GM19351 (cell line): ENCODE measurements at regions not wholly inside any gene's neighbourhood (a gene's known extent, or its start where the extent isn't known, plus 50 kb on each side); places are given as distances from the start of the nearest gene placed in this dataset.

Experiments used
- ATAC-seq: cut with Tn5 transposase; IDR thresholded peaks from one replicate; pipeline ENCODE4 v1.9.1; 2021; ENCODE audit warnings: mild to moderate bottlenecking, moderate library complexity; ENCODE audit not compliant: unreplicated experiment

DNA sequence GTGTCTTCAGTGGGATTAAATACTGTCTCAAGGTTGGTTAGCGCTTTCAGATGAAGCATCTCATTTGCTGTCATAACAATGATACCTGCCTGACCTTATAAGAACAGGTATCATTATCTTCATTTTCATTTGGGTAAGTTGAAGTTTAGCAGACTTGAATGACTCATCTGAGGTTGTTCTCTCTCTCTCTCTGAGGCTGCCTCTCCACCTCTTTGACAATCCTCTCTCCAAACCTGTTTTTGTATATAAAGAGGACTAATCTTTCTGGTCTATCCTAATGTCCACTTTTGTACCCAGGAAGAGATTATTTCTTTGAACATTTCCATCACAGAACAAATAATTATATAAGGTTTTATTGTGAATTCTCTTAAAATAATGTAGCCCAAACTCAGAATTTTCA, 291.4 kb downstream of the KLF6 start:
- ATAC-seq = no peak

DNA sequence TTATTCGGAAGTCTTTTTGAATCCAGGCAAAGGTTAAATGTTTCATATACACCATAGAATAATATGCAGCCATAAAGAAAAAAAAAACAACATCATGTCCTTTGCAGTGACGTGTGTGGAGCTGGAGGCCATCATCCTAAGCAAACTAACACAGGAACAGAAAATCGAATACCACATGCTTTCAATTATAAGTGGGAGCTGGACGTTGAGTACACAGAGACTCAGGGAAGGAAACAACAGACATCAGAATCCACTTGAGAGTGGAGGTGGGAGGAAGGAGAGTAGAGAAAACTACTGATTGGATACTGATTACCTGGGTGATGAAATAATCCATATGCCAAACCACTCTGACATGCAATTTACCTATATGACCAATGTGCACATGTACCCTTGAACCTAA, 293.4 kb downstream of the KLF6 start:
- no peak for ATAC-seq

DNA sequence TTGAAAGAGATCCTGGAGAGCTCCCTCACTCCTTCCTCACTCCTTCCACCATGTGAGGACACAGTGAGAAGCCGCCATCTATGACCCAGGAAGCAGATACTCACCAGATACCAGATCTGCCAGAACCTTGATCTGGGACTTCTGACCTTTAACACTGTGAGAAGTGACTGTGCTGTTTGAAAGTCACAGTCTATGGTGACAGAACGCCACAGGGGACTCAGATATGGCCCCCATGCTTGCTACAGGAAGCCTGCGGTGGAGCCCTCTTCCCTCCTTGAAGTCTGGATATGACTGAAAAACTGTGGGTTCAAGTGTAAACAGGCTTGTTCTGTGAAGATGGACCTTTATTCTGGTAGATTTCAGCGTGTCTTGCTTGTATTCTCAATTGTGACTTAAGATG, 297.8 kb downstream of the KLF6 start:
- ATAC-seq = no peak

DNA sequence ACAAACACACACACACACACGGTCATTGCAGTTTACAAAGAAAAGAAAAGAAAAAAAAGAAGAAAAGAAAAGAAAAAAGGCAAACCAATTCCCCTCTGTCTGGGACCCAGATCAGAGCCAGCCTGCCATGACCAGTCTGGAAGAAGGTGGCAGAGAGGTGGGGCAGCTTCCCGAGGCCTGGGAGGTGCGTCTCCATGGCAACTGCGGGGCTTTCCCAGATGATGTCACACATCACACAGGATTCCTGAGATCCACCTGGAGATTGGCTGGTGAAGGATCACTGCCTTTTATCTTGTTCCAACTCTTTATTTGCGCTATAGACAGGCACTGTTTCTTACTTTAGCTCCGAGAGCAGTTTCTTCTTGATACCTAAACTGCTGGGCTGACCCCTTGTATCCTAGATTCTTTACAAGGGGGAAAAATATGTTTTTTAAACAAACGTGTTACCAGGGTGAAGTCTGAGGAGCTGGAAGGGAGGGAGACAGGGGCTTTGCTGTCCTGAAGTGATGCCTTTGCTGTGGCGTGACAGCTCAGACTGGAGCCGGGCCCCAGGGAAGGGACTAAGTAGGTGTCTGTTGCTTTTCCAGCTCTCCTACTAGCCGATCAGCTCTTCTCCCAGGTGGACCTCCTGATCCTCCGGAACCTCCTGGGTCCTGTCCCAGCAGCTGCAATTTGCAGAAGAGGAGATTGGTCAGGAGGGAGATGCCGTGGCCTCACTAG, 298.5 kb downstream of the KLF6 start:
- ATAC-seq = no peak

DNA sequence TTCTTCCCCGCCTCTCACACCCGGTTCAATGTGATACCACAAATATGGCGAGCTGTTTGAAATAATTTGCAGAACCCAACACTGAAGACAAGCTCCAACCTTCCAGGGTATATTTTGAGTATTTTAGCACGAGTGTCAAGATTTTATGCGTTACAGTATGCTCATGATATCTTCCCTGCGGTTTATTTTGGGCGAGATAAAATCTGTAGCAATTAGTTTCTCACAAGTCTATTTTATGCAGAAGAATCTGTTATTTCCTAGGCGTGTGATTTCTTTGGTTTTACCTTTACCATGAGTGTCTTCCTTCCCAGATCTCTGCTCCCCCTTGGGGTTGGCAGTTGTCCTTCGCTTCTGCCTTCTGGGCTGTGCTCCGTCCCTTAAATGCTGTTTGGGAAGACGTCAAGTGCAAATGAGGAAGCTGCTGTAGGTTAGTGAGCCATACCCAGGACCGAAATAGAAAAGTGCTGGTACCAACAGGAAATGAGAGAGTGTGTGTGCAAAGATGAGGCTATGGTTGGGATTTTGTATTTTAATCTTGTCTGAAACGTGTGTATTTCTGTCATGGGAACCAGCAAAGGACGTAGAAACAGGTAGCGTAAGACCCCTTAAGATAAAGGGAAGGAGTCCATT, 299.8 kb downstream of the KLF6 start:
- peak; percentile 43 for ATAC-seq

DNA sequence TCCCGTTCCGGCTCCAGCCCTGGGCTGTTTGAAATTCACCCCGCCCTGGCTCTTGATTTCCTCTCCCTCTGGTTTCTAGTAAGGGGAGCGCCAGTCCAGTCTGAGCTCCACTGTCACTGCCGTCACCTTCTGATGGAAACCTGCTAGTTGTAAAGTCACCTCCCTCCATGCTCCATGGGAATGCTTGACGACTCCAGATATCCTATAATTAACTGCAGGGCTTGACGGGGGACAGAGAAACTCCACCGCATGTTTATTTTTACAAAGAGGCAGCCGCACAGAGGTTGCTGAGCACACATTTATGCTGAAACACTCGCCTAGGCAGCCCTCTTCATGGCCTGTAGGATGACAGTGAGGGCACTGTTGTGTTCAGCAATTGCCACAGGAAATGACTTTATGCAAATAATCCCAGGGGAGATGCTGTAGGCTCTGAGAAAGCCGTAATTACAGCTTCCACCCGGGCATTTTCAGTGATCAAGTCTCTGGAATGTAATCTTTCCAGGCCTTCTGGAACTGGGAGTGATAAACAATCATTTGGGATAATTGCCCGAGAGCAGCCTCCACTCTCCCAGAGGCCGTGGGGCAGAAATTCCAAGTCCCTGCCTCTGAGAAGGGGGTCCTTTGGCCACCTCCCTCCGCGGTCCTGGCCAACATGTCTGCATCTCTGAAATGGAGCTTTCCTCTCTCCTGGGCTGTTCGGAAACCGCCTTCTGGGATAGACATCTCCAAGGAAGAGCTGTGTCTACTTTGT, 300.5 kb downstream of the KLF6 start:
- ATAC-seq = peak; percentile 75

DNA sequence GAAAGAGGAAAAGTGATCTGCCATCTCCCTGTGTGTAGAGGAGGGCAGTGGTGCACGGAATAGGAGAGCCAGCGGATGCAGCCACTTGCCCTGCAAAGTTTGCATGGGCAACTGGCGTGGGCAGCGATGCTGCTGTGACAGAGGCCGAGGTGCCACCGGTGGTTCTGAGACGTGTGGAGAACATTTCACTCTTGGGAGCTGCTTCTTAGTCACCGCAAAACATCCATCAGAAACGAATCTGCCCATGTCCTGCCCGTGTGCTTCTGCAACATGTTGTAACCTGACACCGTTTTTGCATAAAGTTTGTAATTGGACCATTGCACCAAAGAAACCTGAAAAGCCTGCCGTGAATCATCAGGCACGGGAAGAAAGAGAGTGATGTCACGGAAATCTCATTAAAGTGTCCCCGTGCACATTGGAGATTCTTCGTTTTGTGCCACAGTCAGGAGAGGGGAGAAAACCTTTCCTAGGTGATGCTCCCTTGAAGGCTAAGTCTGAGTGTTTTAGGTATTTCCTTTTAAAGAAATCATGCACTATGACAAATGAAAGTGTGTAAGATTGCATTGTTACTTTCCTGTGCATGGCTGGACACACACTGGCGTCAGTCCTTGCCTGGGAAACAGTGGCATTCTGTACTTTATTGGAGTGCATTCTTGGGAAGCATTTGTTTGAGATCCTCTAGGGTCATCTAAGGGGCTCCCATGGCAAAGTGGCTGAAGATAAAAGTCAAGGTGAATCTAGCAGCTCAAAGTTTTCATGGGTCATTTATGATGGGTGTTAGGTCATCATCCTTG, 302.6 kb downstream of the KLF6 start:
- ATAC-seq = peak; percentile 37

DNA sequence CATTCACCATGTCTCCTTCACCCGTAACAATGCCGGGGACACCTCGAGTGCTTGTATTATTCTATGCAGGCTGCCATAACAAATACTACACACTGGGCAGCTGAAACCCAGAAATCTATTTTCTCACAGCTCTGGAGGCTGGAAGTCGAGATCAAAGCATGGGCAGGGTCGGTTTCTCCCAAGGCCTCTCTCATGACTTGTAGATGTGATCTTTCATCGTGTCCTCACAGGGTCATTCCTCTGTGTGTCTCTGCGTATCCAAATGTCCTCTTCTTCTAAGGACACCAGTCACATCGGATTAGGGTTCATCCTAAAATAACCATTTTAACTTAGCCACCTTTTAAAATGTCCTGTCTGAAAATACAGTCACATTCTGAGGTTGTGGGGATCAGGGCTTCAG, 303.5 kb downstream of the KLF6 start:
- no peak for ATAC-seq

DNA sequence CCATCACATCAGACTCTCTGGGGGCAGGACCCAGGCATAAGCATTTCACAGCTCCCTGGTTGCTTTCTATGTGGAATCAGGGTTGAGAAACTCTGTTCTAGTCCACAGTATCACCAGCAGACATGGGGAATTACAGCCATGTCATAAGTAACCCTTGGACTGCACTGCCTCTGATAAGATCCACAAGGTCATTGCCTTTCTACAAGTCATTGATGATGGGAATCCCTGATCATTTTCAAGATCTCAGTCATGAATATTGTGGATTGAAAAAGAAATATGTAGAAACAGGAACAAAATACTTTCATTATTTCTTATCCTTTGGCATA, 304.1 kb downstream of the KLF6 start:
- ATAC-seq = no peak

DNA sequence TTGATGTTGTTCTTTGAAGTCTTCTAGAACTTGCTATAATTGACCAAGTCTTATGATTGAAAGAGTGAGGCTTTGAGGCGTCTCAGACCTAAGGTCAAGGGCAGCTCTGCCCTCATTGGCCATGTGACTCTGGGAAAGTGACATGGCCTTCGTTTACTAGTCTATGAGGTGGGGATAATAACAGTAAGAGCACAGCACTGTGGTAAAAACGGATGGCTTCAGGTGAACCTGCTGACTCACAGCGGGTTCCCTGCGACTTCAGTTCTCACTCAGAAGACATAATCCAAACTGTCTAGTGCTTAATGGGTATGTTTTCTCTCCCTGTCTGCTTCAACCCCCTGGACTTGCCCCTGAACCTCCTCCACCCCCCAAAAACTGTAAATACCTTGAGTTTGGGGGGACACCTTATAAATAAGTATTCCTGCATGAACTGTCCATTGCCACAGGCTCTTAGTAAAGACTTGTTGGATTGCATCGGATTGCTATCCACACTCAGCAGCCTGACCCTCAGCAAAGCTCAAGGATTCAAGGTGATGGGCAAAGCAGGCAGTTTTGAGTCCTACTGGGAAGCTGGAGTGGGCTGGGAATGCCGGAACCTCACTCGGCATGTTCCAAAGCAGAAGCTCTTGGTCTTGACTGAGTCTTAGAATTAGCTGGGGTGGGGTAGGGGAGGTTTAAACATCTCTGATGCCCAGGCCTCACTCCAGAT, 304.6 kb downstream of the KLF6 start:
- no peak for ATAC-seq

DNA sequence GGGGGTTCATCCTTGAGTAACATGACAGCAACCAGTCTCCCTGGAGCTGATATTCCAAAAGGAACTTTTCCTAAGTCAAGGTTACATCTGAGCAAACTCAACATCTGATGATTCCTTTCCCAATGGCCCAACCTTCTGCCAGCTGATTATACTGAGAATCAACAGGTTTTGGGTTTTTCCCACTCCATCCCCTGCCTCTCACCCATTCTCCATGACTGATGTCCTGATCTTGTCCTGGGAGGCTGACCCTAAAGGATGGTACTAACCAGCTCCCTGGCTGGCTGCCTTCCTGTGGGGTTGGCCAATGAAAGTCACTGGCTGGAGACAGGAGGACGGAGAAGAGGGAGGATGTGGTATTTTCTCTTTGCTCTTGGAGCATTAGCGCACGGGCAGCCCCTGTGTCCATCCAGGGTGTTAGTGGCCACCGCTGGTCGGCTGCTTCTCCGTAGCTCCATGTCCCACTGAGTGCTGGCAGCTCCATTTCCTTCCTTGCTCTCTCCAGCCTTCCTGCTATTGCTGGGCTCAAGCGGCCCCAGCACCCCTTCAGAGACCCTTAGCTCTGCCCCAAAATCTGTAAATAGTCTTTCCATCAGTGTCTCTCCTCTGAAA, 306.2 kb upstream of the PITRM1 start:
- no peak for ATAC-seq

DNA sequence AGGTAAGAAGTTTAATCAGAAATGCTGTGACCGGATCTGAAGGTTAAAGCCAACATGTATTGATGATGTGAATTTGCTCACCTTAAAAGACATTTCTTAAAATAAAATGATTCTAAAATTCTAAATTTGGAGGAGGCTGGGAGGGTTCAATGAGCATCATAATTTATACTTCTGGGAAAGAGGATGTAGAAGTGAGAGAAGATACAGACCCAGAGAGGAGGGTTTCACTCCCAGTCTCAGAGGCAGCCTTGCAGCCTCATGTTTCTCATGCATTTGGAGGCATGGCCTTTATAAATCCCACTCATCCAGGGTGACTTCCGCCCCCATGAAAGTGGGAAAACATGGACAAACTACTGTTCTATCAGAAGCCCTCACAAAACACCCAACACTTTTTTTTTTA, 305.6 kb upstream of the PITRM1 start:
- ATAC-seq = peak; percentile 70

DNA sequence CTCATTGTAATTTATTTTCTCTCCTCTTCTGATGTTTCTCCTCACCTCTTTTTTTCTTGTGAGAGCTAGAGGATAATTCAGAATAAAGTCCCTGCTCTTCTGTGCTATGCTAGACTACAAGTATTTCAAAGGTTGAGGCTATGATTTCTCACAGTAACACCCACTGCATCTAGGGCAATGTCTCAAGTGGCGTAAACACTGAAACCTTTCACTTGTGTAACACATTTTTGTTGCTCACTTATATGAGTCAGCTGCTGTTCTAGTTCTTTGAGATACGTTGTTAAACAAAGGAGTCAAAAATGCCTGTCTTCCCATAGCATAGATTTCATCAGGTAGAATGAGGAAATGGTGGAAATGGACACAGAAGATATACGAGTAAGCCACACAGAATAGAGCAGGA, 305.1 kb upstream of the PITRM1 start:
- ATAC-seq = peak; percentile 66

DNA sequence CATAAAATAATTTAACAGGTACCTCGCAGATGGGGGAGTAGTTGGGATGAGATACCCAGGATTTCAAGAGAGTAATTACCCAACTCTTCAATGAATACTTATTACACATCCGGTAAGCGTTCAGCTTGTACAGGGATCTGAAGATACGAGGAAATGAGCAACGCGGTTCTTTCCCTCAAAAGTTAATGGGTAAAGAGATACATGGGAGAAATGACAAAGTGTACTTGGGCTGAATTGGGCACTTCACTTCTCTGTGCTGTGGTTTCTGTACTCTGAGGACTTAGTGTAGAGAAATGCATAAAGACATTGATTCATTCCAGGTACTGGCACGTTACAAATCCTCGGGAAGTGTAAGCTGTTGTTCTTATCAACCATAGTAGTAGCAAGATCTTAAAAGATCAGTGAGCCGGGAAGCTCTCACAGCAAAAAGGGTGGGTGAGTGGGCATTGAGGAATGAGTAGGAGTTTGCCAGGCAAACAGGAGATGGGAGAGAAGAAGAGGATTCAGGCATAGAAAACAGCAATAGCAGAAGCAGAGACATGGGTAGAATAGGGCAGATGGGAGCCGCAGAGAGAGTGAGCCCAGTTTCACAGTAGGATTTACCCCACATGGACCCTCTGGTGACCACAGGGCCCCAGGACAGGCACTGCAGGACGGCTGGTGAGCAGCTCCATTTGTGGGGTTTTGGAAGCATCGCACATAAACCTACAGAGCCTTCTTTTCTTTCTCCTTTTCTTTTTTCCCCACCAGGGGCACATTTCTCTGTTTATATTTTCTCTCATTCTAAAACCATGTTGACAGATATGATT, 304.3 kb upstream of the PITRM1 start:
- no peak for ATAC-seq

DNA sequence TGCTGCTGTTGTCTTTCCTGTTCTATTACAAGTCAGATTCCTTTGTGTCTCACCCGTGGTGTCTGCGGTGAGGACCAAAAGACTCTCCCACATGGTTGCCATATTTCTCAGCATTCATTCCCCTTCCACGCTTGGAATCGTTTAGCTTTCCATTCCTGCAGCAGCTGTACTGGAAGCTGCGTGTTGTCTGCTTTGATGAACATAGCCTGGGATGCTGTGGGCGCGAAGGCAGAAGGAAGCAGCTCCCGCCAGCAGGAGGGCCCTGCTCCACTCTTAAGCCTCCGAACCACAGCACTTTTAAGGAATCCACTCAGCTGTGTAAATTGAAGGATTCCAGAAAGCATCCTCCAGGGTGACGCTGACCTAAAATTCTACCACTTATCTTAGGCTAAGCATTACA, 303.6 kb upstream of the PITRM1 start:
- no peak for ATAC-seq

DNA sequence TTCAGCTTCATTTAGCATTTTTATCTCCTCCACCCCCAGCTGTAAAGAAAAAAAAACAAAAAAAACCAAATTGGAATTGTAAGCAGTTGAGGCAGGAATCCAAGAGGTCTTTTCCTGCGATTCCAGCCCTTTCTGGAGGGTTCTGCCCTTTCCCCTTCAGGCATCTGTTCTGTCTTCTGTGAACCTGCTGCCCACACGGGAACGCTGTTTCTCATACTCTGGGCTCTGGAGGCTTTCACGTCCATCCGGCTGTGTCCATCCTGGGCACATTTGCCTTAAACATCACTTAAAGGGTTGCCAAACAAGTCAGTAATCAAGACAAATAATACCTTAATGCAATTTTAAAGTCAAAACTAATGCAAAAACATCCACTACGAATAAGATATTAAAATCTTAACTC, 302.8 kb upstream of the PITRM1 start:
- no peak for ATAC-seq

DNA sequence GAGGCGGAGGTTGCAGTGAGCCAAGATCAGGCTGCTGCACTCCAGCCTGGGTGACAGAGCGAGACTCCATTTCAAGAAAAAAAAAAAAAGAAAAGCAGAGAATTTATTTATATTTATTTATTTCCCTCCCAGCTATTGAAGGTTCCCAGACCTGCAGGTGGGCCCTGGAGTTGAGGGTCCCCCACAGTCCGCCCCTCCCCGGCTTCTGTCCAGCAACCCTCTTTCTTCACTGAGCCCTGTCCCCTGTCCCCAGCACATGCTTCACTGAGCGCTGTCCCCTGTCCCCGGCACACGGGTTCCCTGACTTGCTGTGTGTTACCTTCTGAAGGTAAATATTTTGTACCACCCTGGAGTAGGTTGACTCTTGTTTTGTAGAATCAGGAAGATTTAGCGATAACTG, 301.7 kb upstream of the PITRM1 start:
- ATAC-seq = no peak

DNA sequence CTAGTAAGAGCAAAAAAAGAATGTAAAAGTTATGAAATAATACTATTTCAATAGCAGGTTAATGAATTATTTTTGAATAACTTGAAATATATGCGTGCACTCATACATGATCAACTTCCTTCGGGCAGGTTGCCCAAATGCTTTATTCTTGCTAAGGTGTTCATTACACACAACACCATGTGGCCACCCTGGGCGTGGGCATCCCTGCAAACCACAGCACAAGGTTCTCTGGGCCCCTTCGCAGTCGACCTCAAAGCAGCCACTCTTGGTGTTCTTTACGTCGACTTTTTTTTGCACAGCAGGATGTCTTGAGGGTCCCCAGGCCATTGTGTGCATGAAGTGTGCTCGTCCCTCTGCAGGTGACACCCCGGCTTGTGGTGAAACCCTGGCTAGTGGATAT, 300.7 kb upstream of the PITRM1 start:
- ATAC-seq = no peak

DNA sequence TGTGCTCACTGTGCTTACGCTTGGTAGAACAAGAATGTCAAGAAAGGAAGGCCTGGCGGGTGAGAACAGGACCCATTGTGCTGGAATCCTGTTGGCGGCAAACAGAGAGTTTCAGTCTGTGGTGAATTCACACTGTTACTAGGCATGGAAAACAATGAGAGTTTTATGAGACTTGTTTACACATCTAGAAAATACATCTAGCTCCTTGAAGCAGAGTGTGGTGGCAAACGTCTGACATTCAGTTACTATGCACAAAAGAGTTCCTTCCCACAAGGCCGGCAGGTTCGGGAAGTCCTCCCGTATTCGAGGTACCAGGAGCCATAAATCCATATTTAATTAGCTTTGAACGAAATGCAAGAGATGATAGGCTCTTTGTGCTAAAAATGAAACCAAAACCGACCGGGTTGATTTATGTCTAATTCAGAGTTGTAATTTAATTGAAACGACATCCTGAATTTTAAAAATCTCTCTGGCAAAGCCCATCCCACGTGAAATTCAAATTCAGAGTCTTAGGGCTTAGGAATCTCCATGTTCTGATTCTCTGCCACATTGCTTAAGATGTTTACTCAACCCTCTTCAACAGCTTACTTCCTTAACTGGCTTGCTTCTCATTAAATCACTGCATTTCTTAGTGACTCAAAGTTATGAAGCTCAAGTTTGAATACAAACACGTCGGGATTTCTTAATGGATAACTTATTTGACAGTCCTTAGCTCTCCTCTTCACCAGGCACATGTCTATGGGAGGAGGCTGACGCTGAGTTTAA, 299.9 kb upstream of the PITRM1 start:
- ATAC-seq = no peak
